HEK293 (cell line): ENCODE measurements at regions not wholly inside any gene's neighbourhood (a gene's known extent, or its start where the extent isn't known, plus 50 kb on each side); places are given as distances from the start of the nearest gene placed in this dataset.

Source experiments
- BCL6B ChIP-seq: fragments of 450-650 bp; formaldehyde crosslinking; IDR thresholded peaks from 2 replicates; pipeline ENCODE4 v1.5.1; 2017; ENCODE audit warnings: missing biosample characterization, missing genetic modification characterization
- REST ChIP-seq: fragments of 450-650 bp; formaldehyde crosslinking; IDR thresholded peaks from 2 replicates; pipeline ENCODE4 v1.5.1; 2016; ENCODE audit warnings: missing biosample characterization, missing genetic modification characterization
- ZNF138 ChIP-seq: fragments of 450-650 bp; formaldehyde crosslinking; IDR thresholded peaks from 2 replicates; pipeline ENCODE4 v1.5.1; 2016; ENCODE audit warnings: missing biosample characterization, missing genetic modification characterization, borderline replicate concordance
- ZNF16 ChIP-seq: fragments of 450-650 bp; formaldehyde crosslinking; IDR thresholded peaks from 2 replicates; pipeline ENCODE4 v1.5.1; 2016; ENCODE audit warnings: low read depth, missing biosample characterization, missing genetic modification characterization
- ZNF184 ChIP-seq: fragments of 450-650 bp; IDR thresholded peaks from 2 replicates; pipeline ENCODE4 v1.5.1; 2018; ENCODE audit warnings: missing biosample characterization, mild to moderate bottlenecking, missing genetic modification characterization
- ZNF223 ChIP-seq: fragments of 450-650 bp; formaldehyde crosslinking; IDR thresholded peaks from 2 replicates; pipeline ENCODE4 v1.5.1; 2016; ENCODE audit warnings: missing biosample characterization, missing genetic modification characterization
- ZNF239 ChIP-seq: fragments of 450-650 bp; formaldehyde crosslinking; IDR thresholded peaks from 2 replicates; pipeline ENCODE4 v1.5.1; 2016; ENCODE audit warnings: missing biosample characterization, missing genetic modification characterization
- ZNF404 ChIP-seq: fragments of 450-650 bp; formaldehyde crosslinking; IDR thresholded peaks from 2 replicates; pipeline ENCODE4 v1.5.1; 2017; ENCODE audit warnings: missing biosample characterization, missing genetic modification characterization
- ZNF416 ChIP-seq: fragments of 450-650 bp; formaldehyde crosslinking; IDR thresholded peaks from 2 replicates; pipeline ENCODE4 v1.5.1; 2016; ENCODE audit warnings: missing biosample characterization, missing genetic modification characterization
- ZNF530 ChIP-seq: fragments of 450-650 bp; formaldehyde crosslinking; IDR thresholded peaks from 2 replicates; pipeline ENCODE4 v1.5.1; 2016; ENCODE audit warnings: low read depth, missing biosample characterization, missing genetic modification characterization
- TF ChIP-seq, protein P1 (sequence below): fragments of 450-650 bp; formaldehyde crosslinking; optimal IDR thresholded peaks from 2 replicates; pipeline ENCODE3; 2016; ENCODE audit warnings: missing biosample characterization, mild to moderate bottlenecking, missing genetic modification characterization
- TF ChIP-seq, protein P2 (sequence below): fragments of 450-650 bp; formaldehyde crosslinking; IDR thresholded peaks from 2 replicates; pipeline ENCODE4 v1.5.1; 2016; ENCODE audit warnings: missing biosample characterization, missing genetic modification characterization
- TF ChIP-seq, protein P3 (sequence below): fragments of 450-650 bp; IDR thresholded peaks from 2 replicates; pipeline ENCODE4 v1.5.1; 2018; ENCODE audit warnings: missing biosample characterization, mild to moderate bottlenecking, missing genetic modification characterization
- TF ChIP-seq, protein P4 (sequence below): sonication (generic); formaldehyde crosslinking; IDR thresholded peaks from 2 replicates; pipeline ENCODE4 v1.8.1; 2022; ENCODE audit warnings: mild to moderate bottlenecking, moderate library complexity, missing genetic modification reagents

GRCh38 chr3:177681156-177681555 lies 483.9 kb upstream of the TBL1XR1 start:
- TF ChIP-seq BCL6B (no peak), ZNF239 (tag by site-specific recombination) (no peak), ZNF416 (no peak), ZNF138 (tag by site-specific recombination) (no peak), ZNF223 (no peak), ZNF16 (tag by site-specific recombination) (no peak), ZNF184 (no peak), ZNF404 (tag by site-specific recombination) (no peak), ZNF530 (tag by site-specific recombination) (no peak), REST (tag by site-specific recombination) (no peak)
- TF ChIP-seq, protein P1, sequence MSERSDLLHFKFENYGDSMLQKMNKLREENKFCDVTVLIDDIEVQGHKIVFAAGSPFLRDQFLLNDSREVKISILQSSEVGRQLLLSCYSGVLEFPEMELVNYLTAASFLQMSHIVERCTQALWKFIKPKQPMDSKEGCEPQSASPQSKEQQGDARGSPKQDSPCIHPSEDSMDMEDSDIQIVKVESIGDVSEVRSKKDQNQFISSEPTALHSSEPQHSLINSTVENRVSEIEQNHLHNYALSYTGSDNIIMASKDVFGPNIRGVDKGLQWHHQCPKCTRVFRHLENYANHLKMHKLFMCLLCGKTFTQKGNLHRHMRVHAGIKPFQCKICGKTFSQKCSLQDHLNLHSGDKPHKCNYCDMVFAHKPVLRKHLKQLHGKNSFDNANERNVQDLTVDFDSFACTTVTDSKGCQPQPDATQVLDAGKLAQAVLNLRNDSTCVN (tag by site-specific recombination), result no peak
- TF ChIP-seq, protein P2, sequence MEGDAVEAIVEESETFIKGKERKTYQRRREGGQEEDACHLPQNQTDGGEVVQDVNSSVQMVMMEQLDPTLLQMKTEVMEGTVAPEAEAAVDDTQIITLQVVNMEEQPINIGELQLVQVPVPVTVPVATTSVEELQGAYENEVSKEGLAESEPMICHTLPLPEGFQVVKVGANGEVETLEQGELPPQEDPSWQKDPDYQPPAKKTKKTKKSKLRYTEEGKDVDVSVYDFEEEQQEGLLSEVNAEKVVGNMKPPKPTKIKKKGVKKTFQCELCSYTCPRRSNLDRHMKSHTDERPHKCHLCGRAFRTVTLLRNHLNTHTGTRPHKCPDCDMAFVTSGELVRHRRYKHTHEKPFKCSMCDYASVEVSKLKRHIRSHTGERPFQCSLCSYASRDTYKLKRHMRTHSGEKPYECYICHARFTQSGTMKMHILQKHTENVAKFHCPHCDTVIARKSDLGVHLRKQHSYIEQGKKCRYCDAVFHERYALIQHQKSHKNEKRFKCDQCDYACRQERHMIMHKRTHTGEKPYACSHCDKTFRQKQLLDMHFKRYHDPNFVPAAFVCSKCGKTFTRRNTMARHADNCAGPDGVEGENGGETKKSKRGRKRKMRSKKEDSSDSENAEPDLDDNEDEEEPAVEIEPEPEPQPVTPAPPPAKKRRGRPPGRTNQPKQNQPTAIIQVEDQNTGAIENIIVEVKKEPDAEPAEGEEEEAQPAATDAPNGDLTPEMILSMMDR (tag by site-specific recombination), result no peak
- TF ChIP-seq, protein P3, sequence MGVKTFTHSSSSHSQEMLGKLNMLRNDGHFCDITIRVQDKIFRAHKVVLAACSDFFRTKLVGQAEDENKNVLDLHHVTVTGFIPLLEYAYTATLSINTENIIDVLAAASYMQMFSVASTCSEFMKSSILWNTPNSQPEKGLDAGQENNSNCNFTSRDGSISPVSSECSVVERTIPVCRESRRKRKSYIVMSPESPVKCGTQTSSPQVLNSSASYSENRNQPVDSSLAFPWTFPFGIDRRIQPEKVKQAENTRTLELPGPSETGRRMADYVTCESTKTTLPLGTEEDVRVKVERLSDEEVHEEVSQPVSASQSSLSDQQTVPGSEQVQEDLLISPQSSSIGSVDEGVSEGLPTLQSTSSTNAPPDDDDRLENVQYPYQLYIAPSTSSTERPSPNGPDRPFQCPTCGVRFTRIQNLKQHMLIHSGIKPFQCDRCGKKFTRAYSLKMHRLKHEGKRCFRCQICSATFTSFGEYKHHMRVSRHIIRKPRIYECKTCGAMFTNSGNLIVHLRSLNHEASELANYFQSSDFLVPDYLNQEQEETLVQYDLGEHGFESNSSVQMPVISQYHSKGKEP (tag by site-specific recombination), result no peak
- TF ChIP-seq, protein P4, sequence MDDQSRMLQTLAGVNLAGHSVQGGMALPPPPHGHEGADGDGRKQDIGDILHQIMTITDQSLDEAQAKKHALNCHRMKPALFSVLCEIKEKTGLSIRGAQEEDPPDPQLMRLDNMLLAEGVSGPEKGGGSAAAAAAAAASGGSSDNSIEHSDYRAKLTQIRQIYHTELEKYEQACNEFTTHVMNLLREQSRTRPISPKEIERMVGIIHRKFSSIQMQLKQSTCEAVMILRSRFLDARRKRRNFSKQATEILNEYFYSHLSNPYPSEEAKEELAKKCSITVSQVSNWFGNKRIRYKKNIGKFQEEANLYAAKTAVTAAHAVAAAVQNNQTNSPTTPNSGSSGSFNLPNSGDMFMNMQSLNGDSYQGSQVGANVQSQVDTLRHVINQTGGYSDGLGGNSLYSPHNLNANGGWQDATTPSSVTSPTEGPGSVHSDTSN (CRISPR knock-in tag), result no peak
